CMK (cell line): ENCODE measurements at regions not wholly inside any gene's neighbourhood (a gene's known extent, or its start where the extent isn't known, plus 50 kb on each side); places are given as distances from the start of the nearest gene placed in this dataset.

Experiments
- DNase-seq: peaks from one replicate; pipeline ENCODE4 v3.0.0-alpha.2; 2010; ENCODE audit warnings: low read depth

DNA sequence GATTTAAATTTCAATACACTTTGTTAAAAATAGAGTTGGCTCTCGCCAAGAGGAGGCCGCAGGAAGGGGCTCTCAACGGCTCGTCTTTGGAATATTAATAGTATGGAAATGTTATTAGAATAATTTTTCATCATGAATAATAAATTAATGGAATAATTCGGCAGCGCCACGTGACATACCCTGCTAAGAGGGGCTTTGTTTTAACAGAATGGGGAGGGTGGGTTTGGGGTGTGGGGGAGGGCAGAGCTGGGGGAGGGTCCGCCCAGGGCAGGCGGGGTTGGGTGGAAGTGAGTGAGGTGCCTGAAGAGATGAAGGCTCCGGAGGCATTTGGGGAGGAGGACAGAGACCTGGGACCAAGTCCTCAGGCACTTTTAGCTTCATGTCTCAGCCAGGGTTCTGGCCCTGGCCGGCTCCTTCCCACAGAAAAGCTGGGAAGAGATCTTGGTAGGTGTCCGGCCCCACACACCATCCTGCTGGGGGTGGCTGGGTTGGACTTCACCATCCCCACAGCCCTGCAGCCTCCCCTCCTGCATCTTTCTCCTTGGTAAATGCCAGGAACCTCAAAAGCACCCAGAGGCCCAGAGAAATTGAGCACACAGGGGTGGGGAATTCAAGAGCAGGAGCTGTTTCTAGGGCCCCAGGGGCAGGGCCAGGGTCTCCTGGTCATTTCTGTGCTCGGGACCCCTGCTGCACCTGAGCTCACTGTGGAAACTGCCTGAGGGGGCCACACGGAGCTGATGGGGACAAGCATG, 93.6 kb upstream of the BHLHE23 start:
- no peak for DNase-seq

DNA sequence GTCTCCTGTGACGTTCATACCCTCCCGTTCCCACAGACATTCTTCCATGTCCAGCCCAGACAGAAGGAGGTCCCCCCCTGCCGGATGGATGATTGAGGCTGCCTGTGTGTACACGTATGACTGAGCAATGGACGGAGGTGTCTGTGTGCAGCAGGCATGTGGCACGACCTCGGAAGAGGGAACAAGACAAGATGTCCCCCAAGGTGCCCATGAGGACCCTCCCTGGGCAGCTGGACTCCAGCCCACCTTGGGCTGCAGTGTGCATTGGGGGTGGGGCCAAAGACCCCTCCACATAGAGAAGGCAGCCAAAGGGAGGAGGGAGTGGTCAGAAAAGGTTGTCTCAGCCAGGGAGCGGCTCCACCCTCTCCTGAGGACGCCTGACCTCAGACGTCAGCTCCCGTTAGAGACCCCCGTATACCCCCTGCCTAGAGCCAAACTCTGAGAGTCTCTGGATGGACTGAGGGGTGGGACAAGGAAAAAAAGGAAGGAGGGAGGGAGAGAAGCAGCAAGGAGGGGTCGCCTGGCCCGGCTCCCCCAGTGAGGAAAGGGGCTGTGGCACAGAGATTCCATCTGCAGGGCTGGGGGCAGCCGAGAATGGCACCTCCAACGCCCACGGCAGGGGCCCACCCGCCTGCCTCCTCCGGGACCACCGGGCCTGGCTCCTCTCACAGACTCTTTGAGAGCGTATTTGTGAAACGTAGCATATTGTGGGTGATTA, 92.9 kb upstream of the BHLHE23 start:
- DNase-seq, result no peak

DNA sequence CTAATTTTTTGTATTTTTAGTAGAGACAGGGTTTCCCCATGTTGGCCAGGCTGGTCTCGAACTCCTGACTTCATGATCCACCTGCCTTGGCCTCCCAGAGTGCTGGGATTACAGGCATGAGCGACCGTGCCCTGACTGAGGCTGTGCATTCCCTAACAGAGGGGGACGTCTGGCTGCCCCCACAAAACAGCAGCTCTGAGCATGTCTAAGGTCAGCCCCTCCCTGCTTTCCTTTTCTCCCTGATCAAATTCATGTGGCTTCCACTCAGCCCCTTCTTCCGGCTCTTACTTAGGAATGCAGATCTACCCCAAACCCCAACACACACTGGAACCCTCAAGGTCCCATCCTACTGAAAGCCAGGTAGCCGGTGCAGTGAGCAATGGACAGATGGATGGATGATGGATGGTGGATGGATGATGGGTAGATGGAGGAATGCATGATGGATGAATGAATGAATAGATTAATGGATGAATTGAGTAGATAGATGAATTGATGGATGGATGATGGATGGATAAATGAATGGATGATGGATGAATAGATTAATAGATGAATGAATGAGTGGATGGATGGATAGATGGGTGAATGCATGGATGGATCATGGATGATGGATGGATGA, 91.5 kb upstream of the BHLHE23 start:
- DNase-seq, result no peak

DNA sequence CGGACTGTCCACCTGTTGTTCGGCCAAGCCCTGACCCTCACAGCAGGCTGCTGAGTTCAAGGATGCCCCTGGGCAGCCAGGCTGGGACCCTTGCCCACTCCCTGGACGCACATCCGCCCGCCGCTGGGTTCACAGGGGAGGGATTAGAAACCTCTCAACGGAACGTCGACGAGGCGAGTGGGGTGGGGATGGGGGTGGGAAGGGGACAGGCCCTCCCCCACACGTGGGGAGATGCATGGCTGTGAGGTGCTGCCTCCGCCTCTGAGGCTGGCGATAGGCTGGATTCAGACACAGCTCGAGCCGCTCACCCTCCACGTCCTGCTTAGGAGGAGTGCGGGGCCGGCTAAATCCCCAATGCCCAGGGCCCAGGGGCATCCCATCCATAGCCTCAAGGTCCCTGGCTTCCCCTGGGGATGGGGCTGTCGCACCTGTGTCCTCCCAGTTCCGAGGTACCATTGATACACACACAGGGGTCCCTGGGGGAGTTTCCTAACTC, 90.6 kb upstream of the BHLHE23 start:
- DNase-seq, result no peak

DNA sequence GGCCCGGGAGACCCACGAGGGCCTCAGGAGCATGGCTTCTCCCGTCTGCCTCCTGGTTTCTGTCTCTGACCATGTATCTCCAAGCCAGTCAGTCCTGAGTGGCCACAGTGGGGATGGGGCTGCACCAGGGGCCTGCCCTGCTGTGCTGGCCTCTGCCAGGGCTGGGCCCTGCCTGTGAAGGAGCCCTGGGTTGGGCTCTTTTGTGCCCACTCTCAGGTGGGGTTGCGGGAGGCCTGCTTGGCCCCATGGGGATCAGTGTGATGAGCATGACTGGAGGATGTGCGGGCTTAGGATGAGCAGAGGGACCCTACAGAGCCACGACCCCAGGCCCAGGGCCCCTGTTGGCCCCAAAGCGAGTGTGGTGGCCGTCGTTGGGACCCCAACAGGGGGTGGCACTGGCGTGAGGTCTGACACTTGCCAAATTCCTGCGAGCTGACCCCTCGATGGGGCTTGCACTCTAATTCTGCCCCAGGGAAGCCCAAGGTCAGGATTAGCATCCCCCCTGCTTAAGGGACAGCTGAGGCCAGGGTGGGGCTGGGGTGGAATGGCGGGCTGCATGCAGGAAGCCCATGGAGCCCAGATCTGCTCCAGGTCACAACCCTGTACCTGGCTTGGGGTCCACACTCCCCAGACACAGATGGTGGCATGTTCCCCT, 90.0 kb upstream of the BHLHE23 start:
- DNase-seq, result no peak

DNA sequence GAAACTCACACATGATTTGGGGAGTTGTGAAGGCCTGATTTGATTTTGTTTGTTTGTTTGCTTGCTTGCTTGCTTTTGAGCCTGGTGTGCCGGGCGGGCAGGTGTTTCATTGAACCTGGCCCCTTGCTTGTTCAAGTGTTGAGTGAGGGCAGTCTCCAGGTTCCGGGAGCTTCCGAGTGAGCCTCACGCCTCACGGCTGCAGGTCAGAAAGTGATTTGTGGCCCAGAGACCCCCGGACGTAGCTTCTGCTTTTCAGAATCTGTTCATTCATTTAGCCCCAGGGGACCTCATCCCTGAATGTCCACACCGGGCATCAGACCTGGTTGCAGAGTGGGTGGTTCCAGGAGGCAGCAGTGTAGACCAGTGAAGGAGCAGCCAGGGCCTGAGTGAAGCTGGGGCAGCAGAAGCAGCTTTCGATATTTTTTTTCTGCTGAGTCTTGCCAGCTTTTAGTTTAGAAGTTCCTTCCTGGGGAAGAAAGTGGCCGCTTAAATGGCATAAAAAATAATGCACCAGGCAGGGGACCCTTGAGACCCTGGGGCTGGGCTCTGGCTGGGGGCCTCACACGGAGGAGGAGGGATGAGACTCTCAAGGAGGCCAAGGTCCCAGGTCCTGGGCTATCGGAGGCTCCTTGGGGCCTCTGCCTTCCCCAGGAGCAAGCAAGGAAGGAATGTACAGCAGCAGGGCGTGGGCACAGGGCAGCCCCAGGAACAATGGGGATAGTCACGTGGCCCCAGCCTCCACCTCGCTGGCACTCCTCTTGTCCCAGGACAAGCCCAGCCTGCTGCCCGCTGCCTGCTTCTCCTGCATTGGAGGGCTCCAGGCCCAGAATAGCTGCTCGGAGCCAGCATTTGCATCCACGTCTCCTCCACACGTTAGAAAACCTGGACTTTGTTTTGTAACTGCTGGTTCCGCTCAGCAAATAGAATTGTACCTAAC, 89.2 kb upstream of the BHLHE23 start:
- no peak for DNase-seq

DNA sequence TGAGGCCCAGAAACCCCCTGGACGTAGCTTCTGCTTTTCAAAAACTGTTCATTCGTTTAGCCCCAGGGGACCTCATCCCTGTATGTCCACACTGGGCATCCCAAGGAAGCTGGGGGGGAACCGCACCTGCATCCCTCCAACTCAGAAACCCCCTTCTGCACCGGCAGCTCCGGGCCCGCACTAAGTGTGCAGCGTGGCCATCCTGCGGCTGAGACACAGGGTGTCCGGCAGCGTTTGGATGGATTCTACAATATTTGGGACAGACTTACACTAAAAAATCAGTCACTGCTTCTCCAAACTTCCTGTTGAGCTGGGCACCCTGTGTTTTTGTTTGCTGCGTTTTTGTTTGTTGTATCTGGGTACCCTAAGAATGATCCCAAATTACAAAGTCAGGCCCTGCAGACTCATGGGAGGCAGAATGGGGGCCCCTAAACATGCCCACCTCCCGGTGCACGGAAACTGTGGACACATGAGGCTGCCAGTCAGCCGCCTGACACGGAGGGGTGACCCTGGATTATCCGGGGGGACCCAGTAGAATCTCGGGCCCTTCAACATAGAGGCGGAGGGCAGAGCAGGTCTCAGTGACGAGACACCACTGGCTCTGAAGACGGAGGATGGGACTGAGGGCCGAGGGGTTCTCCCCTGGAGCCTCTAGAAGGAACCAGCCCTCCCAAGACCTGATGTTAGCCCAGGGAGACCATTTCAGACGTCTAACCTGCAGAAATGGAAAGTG, 88.2 kb upstream of the BHLHE23 start:
- DNase-seq, result no peak

DNA sequence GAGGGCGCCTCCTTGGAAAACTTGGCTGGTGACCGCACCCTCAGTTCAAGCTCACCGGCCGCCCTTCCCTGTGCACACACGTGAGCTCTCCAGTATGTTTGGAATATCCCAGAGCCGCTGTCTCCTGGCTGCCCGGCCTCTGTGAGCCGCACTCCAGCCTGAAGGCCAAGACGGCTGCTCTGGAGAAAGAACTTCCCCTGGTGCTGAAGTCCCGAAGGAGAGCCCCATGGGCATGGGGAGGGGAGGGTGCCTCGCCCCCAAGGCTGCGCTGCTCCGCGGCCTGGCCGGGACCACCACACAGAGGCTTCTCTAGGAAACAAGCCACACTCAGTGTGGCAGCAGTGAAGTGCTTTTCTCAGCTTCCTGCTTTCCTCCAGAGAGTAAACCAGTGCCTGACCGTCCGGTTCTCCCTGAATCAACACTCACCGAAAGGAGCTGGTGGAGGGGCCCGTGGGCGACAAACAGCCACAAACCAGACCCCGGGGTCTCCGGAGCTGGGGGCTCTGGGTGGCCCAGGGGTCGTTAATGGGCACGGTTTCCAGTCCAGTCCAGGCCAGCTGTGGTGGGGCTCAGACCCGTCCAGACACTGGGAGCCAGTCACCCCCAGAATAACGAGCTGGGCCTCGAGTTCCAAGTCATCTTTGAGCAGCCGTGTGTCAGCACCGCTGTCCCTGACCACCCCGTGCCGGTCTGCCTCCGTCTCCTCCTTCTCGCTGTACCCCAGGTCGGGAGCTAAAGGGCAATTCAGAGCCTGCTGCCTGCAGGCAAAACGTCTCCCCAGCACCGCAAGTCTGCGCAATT, 87.4 kb upstream of the BHLHE23 start:
- no peak for DNase-seq

DNA sequence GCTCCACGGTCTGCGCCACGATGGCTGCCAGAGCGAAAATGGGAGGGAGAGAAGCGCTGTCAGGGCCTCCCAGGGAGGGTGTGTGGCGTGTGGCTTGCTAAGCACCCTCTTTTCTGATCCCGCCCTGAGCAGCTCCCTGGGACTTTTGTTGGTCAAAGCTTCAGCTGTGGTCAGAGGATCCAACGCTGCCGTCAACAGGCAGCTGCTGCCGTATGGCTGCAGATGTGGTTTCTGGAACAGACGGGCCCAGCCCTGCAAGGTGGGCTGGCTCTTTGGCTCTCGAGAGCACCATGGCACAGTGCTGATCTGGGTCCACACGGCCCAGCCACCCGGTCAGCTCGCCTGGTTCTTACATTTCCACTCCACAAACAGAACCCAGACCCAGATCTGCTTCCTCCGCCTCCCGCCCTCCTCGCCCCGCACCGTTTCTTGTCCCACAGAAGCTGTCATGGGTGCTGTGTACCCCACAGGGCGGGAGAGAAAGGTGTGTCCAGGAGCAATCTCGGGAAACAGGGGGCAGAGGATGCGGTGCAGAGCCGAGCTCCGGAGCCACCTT, 86.0 kb upstream of the BHLHE23 start:
- no peak for DNase-seq

DNA sequence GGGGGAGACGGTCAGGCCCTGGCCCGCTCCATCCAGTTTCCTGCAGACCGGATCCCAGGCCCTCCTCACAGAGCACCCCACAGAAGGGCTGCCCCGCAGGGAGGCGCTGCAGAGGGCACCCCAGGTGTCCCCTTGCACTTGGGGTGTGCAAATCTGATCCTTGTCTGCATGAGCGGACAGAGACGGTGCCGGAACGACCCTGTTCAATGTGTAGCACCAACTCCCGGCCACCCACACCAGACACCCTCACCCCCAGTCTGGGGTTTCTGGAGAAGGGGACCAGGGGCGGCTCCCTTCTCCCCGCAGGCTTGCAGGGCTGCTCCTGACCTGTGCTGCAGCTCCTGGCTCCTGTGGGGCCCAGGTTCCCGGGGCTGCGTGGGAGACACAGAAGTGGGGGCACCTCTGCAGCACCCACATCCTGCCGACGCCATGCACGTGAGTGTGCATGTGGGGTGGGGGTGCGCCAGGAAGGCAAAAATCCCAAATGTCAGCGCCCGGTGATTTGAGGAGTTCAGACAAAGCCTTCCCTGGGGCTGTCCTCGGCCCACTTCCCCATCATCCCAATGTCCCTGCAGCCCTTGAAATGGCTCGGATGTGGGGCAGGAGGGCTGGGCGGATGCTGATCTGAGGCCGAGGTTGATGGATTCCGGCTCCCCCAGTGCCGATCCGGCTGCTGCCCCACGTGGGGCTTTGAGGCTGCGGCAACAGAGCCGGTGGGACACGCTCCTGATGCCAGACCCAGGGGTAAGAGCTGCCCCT, 85.3 kb upstream of the BHLHE23 start:
- no peak for DNase-seq

DNA sequence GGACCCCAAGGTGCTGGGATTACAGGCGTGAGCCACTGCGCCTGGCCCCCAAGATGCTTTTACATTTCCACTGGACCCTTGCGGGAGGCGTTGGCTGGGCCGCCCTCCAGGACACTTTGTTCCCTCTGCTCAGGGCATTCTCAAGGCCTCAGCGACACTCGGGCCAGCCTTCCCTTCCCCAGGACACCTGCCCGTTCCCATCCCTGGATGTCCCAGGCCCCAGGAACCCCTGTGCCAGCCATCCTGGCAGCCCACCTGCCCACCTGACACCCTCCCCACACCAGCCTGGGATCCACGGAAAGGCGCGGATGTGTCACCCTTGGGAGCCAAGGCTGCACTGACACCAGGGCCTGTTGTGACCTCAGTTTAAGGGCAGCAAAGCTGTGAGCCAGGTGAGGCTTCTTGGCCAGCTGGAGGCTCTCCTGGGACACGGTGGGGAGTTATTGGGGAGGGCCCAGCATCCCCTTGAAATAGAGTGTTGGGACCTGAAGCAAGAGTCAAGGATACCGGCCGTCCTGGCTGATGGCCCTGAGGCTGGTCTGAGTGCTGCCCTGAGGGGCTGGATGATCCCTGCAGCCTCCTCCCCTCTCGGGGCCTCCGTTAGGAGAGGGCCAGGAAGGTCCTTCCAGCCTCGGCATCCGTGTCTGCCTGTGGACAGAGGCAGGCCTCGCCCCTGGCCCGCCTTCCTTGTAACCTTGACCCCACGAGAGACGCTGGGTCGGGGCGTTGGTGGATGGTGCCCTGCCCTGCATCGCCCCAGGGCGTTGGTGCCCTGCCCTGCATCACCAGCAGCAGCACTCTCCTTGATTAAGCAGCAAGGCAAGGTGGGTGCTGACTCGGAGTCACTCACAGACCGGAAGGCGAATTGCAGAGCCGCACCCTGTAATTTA, 84.2 kb upstream of the BHLHE23 start:
- DNase-seq, result no peak

DNA sequence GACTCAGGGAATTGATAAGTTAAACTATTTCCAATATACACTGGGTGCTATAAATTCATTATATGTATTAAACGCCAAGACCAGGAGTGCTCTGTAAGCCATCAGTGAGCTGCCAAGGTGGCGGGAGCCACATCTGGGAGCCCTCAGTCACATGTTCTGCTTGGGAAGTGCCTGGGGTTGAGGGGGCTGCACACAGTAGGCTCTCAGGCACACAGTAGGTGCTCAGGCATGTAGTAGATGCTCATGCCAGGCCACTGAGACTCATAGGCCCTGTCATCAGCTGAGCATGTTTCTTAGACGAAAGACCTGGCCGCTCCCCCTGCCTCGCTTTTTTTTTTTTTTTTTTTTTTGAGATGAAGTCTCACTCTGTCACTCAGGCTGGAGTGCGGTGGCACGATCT, 83.3 kb upstream of the BHLHE23 start:
- DNase-seq, result no peak

DNA sequence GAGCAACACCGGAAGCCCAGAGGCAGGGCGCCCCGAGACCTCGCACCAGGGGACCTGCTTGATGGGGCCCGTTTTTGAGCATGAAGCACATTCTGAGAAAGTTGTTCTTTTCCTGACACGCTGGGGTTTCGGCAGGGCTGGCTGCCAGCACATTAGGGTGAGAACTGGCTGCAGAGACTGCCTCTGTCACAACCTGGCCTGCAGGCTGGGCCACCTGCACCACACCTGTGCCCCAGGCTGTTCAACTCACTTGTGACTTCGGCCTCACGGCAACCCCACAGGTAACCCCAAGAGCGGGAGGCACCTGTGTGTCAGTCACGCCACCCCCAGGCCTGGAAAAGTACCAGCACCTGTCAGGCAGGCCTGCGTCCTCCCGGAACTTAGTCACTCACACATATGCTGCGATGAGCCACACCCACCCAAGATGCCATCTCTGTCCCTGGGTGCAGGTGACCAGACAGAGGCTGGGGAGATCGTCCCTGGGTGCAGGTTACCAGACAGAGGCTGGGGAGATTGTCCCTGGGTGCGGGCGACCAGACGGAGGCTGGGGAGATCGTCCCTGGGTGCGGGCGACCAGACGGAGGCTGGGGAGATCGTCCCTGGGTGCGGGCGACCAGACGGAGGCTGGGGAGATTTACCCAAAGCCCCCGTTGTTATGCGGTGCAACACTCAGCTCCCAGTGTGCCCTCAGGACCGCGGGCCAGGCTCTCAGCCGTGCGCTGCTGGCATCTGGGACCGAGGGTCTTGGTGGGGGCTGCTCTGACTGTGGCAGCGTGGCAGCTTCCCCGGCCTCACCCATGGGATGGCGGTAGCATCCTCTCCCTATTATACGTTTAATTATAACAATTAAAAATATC, 82.5 kb upstream of the BHLHE23 start:
- no peak for DNase-seq

DNA sequence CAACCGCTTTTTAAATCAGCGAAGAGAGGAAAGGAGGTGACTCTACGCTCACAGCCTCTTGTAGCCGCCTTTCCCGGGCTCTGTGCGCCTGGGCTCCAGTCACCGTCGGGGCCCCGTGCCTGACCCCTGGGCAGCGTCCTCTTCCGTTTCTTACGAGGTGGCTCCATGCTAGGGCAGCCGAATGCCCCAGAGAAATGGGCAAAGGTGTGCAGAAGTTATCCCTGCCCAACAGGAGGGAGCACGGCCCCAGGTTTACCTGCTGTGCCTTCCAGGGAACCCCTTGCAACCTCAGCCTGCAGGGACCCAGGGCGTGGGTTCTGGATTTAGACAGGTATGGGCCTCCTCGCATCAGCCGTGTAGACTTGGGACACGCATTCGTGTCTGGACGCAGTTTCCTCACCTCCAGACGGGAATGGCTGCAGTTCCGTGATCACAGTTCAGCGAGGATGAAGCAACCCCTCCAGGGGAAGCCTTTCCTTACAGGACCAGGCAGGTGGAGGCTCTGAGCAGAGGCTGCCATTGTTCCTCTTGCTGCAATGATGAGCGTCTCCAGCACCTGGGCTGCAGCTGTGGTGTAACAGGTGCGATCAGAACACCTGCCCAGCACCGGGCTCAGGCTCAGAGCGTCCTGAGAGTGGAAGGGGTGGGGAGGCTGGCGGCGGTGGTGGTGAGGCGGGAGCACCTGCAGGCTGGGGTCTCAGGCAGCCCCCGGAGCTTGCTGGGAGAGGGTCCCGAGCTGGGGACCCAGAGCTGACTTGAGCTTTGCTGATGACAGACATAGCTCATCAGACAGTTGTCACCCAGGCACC, 81.3 kb upstream of the BHLHE23 start:
- DNase-seq, result no peak

DNA sequence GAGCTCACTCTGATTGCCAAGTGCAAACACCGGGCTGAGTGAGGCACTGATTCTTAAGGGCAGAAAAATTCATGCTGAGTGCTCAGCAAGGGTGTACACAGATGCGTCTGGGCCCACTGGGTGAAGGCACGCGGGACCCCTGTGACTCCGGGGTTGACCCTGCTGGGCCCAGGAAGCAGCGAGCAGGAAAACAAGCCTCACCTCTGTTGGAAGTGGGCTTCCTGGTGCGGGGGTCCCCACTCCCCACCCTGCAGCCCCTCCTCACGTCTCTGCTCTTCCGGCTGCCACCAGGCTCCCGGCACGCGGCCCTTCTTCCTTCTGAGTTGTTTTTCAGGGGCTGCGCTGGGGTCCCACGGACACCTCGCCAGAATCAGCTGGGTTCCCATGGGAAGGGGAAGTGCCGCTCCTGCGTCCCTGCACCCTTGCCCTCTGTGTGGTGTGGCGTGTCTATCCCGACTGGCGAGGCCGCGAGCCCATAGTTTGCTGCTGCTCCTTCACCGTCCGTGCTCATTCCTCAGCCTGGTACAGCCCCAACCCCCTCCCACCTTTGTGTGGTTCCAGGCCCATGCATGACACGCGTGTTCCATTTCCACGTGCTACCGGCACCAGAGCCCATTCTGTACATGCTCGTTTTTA, 80.6 kb upstream of the BHLHE23 start:
- DNase-seq, result no peak
